Stimulated activated naive CD8-positive, alpha-beta T cell treated with anti-CD3 and anti-CD28 coated beads, Interleukin-15, amount 100 ng/mL, for 72 hours (primary cell): ENCODE measurements at regions not wholly inside any gene's neighbourhood (a gene's known extent, or its start where the extent isn't known, plus 50 kb on each side); places are given as distances from the start of the nearest gene placed in this dataset.

Experiments used
- ATAC-seq: fragments of 150-1000 bp; cut with Tn5 transposase; 2 replicates; pipeline ENCODE4 v1.10.0; 2021; ENCODE audit warnings: mild to moderate bottlenecking, moderate library complexity
- DNase-seq, 2 donors: peaks; one replicate each; pipeline ENCODE4 v3.0.0; 2021 to 2022
- H3K27ac Mint-ChIP-seq, 2 donors: one replicate each; pipeline ENCODE4 v1.8.0; 2022; ENCODE audit warnings: mild to moderate bottlenecking in 2 of 2, mixed read lengths in 2 of 2, moderate library complexity in 2 of 2
- H3K27me3 Mint-ChIP-seq: one replicate; pipeline ENCODE4 v1.8.0; 2022; ENCODE audit warnings: mixed read lengths
- H3K4me1 Mint-ChIP-seq: one replicate; pipeline ENCODE4 v1.8.0; 2022; ENCODE audit warnings: mild to moderate bottlenecking, mixed read lengths
- H3K4me3 Mint-ChIP-seq, 2 donors: one replicate each; pipeline ENCODE4 v1.8.0; 2022; ENCODE audit warnings: mild to moderate bottlenecking in 2 of 2, mixed read lengths in 2 of 2, moderate library complexity in 1 of 2
- H3K9me3 Mint-ChIP-seq, 2 donors: one replicate each; pipeline ENCODE4 v1.8.0; 2022; ENCODE audit warnings: mixed read lengths in 2 of 2

DNA sequence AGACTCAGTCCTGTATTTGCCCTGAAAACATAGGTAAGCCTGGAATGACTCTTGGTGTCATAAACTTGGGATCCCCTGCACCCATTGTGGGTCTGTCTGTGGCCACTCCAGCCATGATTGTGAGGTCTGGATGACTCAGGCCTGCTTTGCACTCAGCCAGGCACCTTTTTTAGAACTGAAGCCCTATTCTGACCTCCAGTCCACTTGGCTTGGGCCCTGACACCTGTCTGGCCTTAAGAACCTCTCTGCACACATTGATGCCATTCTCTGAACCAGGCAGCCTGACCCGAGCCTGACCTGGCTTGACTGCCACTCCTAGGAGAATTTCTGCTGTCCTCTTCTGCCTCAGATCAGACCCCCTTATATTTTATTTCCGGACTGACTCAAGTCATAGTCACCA lies 383.7 kb downstream of the MAFB start:
- H3K27me3 Mint-ChIP-seq: no peaks in the 10 kb centered on the region
- no peaks in the 10 kb centered on the region for H3K9me3 Mint-ChIP-seq
- DNase-seq (no peak), ATAC-seq (no peak)
- H3K27ac Mint-ChIP-seq: no peak overlapping the region
- H3K4me3 Mint-ChIP-seq: no peak overlapping the region
- no peaks in the 10 kb centered on the region for H3K4me1 Mint-ChIP-seq

GRCh38 chr20:40304119-40304613 lies 384.9 kb downstream of the MAFB start:
- no peaks in the 10 kb centered on the region for H3K27me3 Mint-ChIP-seq
- no peaks in the 10 kb centered on the region for H3K9me3 Mint-ChIP-seq
- no peaks in the 10 kb centered on the region for H3K4me1 Mint-ChIP-seq
- no peak overlapping the region for H3K4me3 Mint-ChIP-seq
- DNase-seq: no peak
- ATAC-seq: no peak
- no peak overlapping the region for H3K27ac Mint-ChIP-seq

DNA sequence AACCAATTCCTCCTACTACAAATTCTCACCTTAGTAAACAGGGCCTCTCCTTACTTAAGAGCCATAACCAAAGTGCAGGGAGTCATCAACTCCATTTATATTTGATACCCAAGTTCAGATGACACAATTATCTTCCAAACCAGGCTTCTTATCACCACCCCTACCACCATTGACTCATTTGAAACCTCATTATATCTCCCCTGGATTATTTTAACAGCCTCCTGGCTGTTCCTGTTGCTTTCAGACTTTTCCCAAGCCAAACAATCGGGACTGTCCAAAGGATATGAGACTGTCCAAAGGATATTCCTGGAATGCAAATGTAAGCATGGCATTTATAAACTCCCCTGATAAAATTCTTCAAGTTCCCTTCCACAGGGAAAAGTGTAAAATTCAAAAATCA lies 394.3 kb downstream of the MAFB start:
- Mint-ChIP-seq H3K9me3 (no peaks in the 10 kb centered on the region), H3K27ac (no peak overlapping the region), H3K27me3 (peaks cover 7% of the 10 kb centered on the region), H3K4me1 (no peaks in the 10 kb centered on the region), H3K4me3 (no peak overlapping the region)
- ATAC-seq: no peak
- no peak for DNase-seq

DNA sequence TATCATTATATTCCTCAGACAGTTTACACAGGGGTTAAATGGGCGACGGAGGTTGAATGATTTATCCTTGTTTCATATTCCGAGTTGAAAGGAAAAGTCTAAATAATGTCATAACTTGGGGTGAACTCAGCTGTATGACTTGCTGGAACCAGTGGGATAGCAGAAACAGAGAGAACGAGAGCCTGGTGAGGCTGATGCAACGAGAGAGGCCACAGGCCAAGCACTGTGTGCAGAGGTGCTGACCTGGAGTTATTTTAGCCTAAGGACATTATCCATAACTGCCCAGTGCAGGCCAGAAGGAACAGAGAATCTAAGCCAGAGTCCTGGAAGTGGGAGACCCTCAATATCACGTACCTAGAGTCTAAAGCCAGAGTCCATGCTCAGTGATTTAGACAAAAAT lies 394.9 kb downstream of the MAFB start:
- peaks cover 7% of the 10 kb centered on the region for H3K27me3 Mint-ChIP-seq
- no peak overlapping the region for H3K4me3 Mint-ChIP-seq
- H3K4me1 Mint-ChIP-seq: no peaks in the 10 kb centered on the region
- H3K27ac Mint-ChIP-seq: no peak overlapping the region
- no peaks in the 10 kb centered on the region for H3K9me3 Mint-ChIP-seq
- ATAC-seq: no peak
- no peak for DNase-seq

DNA sequence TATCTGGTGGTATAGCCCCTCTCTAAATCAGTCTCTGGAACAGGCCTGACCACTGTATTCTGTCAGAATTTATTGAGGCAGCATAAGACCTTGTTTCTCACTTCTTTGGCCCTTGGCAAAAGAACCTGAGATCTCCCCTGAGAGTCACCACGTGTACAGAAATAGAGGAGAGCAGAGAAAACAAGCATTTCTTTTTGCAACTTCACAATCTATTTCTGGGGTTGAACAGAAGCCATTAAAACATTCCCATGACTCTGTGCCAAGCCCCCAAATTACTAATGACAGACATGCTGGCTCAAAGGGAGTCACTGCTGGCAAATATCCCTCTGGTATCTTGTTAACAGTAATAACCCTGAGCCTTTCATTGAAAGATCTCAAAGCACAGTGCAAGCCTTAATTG lies 395.3 kb downstream of the MAFB start:
- H3K27me3 Mint-ChIP-seq: peaks cover 7% of the 10 kb centered on the region
- no peak overlapping the region for H3K27ac Mint-ChIP-seq
- no peak overlapping the region for H3K4me3 Mint-ChIP-seq
- no peaks in the 10 kb centered on the region for H3K9me3 Mint-ChIP-seq
- no peaks in the 10 kb centered on the region for H3K4me1 Mint-ChIP-seq
- no peak for ATAC-seq
- no peak for DNase-seq

GRCh38 chr20:40291493-40292135 lies 397.4 kb downstream of the MAFB start:
- Mint-ChIP-seq H3K27me3 (peaks cover 14% of the 10 kb centered on the region), H3K27ac (no peak overlapping the region), H3K4me3 (no peak overlapping the region), H3K4me1 (no peaks in the 10 kb centered on the region), H3K9me3 (no peaks in the 10 kb centered on the region)
- ATAC-seq: no peak
- DNase-seq: no peak

DNA sequence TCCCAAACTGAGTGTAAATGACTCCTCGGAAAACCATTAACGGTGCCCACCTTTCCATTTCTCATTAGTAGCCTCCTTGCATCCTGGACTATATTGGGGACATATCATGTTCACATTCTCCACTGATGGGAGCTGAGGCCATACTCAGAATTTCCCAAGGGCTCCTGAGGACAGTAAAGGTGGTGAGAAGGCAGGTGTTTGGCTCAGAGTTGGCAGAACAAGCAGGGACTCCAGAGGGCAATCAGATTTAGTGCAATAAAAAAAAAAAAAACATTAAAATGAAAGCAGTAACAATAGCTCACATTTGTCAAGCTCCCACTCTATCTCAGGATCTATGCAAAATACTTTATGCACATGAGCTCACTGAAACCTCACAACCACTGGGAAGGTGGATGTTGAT lies 401.4 kb downstream of the MAFB start:
- Mint-ChIP-seq H3K27ac (no peak overlapping the region), H3K4me1 (no peaks in the 10 kb centered on the region), H3K4me3 (no peak overlapping the region), H3K9me3 (no peaks in the 10 kb centered on the region), H3K27me3 (peaks cover 9% of the 10 kb centered on the region)
- no peak for DNase-seq
- no peak for ATAC-seq

DNA sequence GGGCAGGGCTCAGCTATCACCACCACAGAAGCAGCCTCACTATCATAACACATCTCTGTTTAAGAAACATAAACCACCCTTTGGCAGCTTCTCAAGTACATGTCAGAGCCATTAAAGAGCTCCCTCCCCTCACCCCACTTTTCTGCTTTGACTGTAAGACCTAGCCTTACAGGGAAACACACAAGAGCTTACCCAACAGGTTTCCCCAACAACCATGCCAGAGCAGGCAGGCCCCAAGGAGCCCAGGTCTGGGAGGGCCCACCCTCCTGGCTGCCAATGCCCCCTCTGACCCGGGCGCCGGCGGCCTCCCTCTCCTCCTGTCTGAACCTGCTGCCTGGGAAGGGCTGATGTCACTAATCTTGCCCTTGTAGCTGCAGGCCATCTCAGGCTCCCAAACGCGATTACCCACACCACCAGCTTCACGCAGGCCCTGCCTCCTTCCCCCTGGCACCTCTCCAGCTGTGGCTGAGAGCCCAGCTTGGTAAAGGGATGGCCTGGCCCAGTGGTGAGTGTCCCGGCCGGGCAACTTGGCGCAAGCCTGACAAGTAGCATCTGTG lies 402.0 kb downstream of the MAFB start:
- Mint-ChIP-seq H3K4me3 (no peak overlapping the region), H3K9me3 (no peaks in the 10 kb centered on the region), H3K27me3 (peaks cover 9% of the 10 kb centered on the region), H3K27ac (no peak overlapping the region), H3K4me1 (no peaks in the 10 kb centered on the region)
- DNase-seq (no peak), ATAC-seq (no peak)

DNA sequence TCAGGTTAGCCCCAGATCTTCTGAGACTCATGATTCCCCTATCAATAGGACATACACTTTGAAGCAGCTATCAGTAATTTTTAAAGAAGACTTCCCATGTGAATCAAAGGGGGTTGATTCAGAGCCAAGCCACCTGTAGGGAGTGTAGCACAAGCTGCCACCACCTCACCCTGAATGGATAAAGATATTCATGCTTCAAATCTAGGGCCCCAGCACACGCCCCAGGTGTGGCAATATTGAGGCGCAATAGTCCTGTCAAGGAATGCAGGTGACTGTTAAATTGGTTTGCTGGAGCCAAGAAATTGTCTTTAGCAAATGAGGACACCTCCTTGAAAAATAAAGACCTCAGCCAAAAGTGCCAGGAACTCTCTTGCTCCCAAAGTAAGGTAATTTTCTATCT lies 404.4 kb downstream of the MAFB start:
- Mint-ChIP-seq H3K4me1 (no peaks in the 10 kb centered on the region), H3K27me3 (peaks cover 9% of the 10 kb centered on the region)

GRCh38 chr20:40283689-40284088 lies 405.3 kb downstream of the MAFB start:
- H3K9me3 Mint-ChIP-seq: no peaks in the 10 kb centered on the region
- DNase-seq: no peak
- H3K27ac Mint-ChIP-seq: no peak overlapping the region
- no peak overlapping the region for H3K4me3 Mint-ChIP-seq
- no peak for ATAC-seq
- no peaks in the 10 kb centered on the region for H3K4me1 Mint-ChIP-seq
- peaks cover 9% of the 10 kb centered on the region for H3K27me3 Mint-ChIP-seq

More for the DNA sequence above, 404.4 kb downstream of the MAFB start:
- no peak overlapping the region for H3K27ac Mint-ChIP-seq
- DNase-seq (no peak), ATAC-seq (no peak)
- H3K9me3 Mint-ChIP-seq: no peaks in the 10 kb centered on the region
- no peak overlapping the region for H3K4me3 Mint-ChIP-seq

- peaks cover 9% of the 10 kb centered on the region for H3K27me3 Mint-ChIP-seq
Measured at GRCh38 chr20:40282941-40283340, 406.1 kb downstream of the MAFB start.

GRCh38 chr20:40282541-40282940 lies 406.5 kb downstream of the MAFB start:
- Mint-ChIP-seq H3K9me3 (no peaks in the 10 kb centered on the region), H3K27ac (no peak overlapping the region), H3K4me3 (no peak overlapping the region), H3K4me1 (no peaks in the 10 kb centered on the region), H3K27me3 (peaks cover 9% of the 10 kb centered on the region)
- ATAC-seq: no peak
- no peak for DNase-seq

More at GRCh38 chr20:40282941-40283340, 406.1 kb downstream of the MAFB start:
- no peaks in the 10 kb centered on the region for H3K9me3 Mint-ChIP-seq
- H3K4me1 Mint-ChIP-seq: no peaks in the 10 kb centered on the region
- no peak for ATAC-seq
- H3K27ac Mint-ChIP-seq: no peak overlapping the region
- no peak overlapping the region for H3K4me3 Mint-ChIP-seq
- DNase-seq: no peak

GRCh38 chr20:40280616-40281015 lies 408.4 kb downstream of the MAFB start:
- no peak for ATAC-seq
- H3K27me3 Mint-ChIP-seq: no peaks in the 10 kb centered on the region
- DNase-seq: no peak
- no peak overlapping the region for H3K4me3 Mint-ChIP-seq
- no peaks in the 10 kb centered on the region for H3K9me3 Mint-ChIP-seq
- H3K27ac Mint-ChIP-seq: no peak overlapping the region
- no peaks in the 10 kb centered on the region for H3K4me1 Mint-ChIP-seq

- DNase-seq (no peak), ATAC-seq (no peak)
- Mint-ChIP-seq H3K9me3 (no peaks in the 10 kb centered on the region), H3K4me1 (no peaks in the 10 kb centered on the region), H3K4me3 (no peak overlapping the region), H3K27ac (peak overlapping the region in 1 of 2 donors; percentile 24), H3K27me3 (no peaks in the 10 kb centered on the region)
Measured at GRCh38 chr20:40279390-40279789, 409.6 kb downstream of the MAFB start.

- ATAC-seq (no peak), DNase-seq (no peak)
- no peak overlapping the region for H3K4me3 Mint-ChIP-seq
- no peaks in the 10 kb centered on the region for H3K9me3 Mint-ChIP-seq
- H3K27ac Mint-ChIP-seq: no peak overlapping the region
- H3K4me1 Mint-ChIP-seq: no peaks in the 10 kb centered on the region
- H3K27me3 Mint-ChIP-seq: no peaks in the 10 kb centered on the region
Measured at GRCh38 chr20:40278673-40279072, 410.4 kb downstream of the MAFB start.

GRCh38 chr20:40276301-40276700 lies 412.7 kb downstream of the MAFB start:
- DNase-seq: no peak
- no peak for ATAC-seq
- H3K4me3 Mint-ChIP-seq: no peak overlapping the region
- H3K27me3 Mint-ChIP-seq: no peaks in the 10 kb centered on the region
- no peaks in the 10 kb centered on the region for H3K4me1 Mint-ChIP-seq
- no peaks in the 10 kb centered on the region for H3K9me3 Mint-ChIP-seq
- H3K27ac Mint-ChIP-seq: no peak overlapping the region

- Mint-ChIP-seq H3K9me3 (no peaks in the 10 kb centered on the region), H3K4me3 (no peak overlapping the region), H3K27me3 (no peaks in the 10 kb centered on the region), H3K4me1 (no peaks in the 10 kb centered on the region), H3K27ac (no peak overlapping the region)
- DNase-seq (no peak), ATAC-seq (no peak)
Measured at GRCh38 chr20:40275738-40276137, 413.3 kb downstream of the MAFB start.
